COLO668 (cell line): ENCODE measurements at regions not wholly inside any gene's neighbourhood (a gene's known extent, or its start where the extent isn't known, plus 50 kb on each side); places are given as distances from the start of the nearest gene placed in this dataset.
A peak's percentile ranks its signal among the peaks of the same experiment; 100 is the strongest.

ENCODE experiments used
- DNase-seq: peaks from one replicate; lab custom pipeline; 2025; ENCODE audit not compliant: unreplicated experiment; lab: John Stamatoyannopoulos, UW

- DNase-seq = peak; percentile 15
Measured at GRCh38 chr1:209045331-209046057, 538.0 kb upstream of the CAMK1G start.

DNA sequence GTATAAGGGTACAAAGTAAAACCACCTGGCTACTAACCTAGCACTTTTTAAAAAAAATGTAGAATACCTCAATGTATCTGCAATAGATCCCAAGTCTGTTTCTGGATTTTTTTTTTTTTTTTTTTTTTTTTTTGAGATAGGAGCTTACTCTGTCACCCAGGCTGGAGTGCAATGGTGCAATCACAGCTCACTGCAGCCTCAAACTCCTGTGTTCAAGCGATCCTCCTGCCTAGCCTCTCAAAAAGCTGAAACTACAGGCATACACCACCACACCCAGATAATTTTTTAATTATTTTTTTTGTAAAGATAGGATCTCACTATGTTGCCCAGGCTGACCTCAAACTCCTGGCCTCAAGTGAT is 537.5 kb upstream of the CAMK1G start:
- DNase-seq = no peak

GRCh38 chr1:209046935-209047334 is 536.6 kb upstream of the CAMK1G start:
- no peak for DNase-seq

- DNase-seq = no peak
Measured at GRCh38 chr1:209048941-209049669, 534.4 kb upstream of the CAMK1G start.

DNA sequence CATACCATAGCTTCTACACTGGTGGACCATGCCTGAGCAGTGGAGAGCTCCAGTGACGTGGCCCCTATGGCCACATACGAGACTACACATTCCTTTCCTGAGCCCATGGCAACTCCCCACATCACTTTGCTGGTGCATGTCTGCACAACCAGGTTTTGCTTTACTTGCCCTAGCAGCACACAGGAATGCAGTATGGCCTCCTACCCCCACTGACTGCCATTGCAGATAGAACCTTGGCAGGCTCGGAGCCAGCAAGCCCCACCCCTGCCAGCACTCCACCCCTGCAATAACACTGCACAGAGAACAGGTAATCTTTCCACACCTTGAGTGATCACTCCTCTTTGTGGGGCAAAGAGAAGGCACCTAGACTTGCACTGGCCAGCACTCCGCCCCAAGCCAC is 531.9 kb upstream of the CAMK1G start:
- DNase-seq = no peak

DNA sequence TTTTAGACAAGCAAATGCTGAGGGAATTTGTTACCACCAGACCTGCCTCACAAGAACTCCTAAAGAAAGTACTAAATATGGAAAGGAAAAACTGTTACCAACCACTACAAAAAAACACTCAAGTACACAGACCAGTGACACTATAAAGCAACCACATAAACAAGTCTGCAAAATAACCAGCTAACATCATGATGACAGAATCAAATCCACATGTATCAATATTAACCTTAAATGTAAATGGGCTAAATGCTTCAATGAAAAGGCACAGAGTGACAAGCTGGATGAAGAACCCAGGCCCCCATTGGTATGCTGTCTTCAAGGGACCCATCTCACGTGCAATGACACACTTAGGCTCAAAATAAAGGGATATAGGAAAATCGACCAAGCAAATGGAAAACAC is 529.9 kb upstream of the CAMK1G start:
- DNase-seq = no peak

GRCh38 chr1:209057083-209057482 is 526.4 kb upstream of the CAMK1G start:
- DNase-seq = no peak

- DNase-seq = no peak
Measured at GRCh38 chr1:209057901-209058300, 525.6 kb upstream of the CAMK1G start.

- DNase-seq = no peak
Measured at GRCh38 chr1:209059376-209059775, 524.1 kb upstream of the CAMK1G start.

- DNase-seq = no peak
Measured at GRCh38 chr1:209059981-209060380, 523.5 kb upstream of the CAMK1G start.

DNA sequence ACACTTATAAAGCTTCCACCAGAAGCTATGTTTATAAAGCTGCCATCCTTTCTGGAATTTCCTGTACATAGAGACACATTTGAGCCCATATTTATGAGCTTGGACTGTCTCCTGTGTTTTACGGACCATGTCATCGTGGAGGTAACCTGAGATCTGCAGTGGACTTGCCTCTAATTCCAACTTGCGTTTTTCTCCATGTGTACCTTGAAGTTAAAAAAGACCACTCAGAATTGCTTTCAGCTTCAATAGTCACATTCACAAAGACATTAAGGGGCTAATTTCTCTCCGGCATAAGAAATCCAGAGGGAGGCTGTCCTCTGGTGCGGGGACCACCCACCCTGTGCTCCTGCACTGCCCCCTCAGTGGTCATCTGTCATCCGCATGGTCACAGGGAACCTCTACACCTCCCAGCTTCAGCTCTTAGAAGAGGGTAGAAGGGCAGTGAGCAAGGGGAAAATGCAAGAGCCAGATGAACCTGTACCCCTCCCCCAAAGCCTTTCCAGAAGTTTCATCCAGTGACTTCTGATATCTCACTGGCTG is 521.4 kb upstream of the CAMK1G start:
- DNase-seq = no peak

DNA sequence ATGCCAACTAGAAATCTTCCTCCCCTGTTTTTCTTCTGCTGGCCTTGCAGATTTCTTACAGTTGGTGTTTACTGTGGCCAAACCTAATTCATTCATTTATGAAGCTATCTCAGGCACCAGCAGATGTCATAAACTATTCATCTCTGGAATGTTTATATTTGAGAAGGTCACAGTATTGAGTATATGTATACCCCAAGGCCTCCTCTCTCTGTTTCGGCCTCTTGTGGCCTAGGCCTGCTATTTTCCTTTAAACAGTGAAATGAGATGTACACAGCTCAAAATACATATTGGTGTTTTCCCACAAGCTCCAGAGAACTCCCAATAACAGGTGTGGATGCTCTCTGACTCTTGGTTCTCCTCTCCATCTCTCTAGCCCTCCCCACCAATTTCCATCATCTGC is 520.7 kb upstream of the CAMK1G start:
- DNase-seq = no peak

- no peak for DNase-seq
Measured at GRCh38 chr1:209063767-209064659, 519.5 kb upstream of the CAMK1G start.

GRCh38 chr1:209064850-209065706 is 518.4 kb upstream of the CAMK1G start:
- DNase-seq = no peak

GRCh38 chr1:209072481-209072880 is 511.0 kb upstream of the CAMK1G start:
- DNase-seq = no peak

DNA sequence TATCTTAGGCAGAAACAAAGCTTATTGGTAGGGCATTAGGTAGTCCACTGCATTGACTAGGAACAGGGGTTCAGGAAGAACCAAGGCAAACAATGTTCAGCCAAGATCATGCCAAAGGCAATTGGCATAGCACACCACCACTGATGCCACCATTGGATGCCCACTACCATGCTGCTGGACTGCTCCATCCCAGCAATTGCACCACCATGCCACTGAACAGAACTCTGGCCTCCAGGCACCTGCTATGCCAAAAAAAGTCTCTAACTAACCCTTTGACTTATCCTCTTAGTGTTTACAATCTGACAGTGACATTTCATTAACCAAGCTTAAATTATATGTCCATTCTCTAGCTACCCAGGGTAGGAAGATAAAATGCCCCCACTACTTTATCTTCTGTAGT is 509.6 kb upstream of the CAMK1G start:
- no peak for DNase-seq

DNA sequence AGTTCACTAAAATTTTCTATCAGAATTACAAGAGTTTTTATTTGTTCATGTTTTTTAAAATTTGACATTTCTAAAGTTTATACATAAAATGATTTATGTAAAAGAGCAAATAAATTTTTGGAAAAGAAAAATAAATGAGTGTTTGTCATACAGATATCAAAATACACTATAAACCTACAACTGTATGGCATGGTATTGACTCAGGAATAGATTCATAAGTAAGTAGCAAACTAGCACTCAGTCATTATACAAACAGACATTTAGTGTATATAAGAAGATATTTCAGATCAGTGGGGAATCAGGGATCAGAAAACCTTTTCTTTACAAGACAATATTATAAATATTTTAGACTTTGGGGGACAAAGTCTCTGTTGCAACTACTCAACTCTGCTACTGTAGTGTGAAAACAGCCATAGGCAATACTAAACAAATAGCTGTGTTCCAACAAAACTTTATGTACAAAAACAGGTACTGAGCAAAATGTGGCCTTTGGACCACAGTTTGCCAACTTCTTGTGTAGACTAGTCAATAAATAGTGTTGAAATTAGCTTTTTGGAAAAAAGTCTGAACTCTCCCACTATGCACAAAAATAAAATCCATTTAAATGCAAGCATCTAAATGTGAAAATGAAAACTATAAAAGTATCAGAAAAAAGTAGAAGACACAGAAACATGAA is 508.8 kb upstream of the CAMK1G start:
- DNase-seq = no peak

DNA sequence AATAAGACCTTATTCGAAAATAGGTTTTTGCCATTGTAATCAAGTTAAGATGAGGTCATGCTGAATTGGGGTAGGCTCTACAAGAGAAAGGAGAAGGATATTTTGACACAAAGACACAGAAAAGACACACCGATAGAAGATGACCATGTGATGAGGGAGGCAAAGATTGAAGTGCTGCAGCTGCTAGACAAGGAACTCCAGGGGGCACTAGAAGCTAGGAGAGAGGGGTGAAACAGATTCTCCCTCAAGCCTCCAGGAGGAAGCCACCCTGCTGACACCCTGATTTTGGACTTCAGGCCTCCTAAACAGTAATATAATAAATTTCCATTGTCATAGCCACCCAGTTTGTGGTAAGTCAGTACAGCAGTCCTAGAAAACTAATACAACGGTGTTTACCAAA is 506.8 kb upstream of the CAMK1G start:
- no peak for DNase-seq

DNA sequence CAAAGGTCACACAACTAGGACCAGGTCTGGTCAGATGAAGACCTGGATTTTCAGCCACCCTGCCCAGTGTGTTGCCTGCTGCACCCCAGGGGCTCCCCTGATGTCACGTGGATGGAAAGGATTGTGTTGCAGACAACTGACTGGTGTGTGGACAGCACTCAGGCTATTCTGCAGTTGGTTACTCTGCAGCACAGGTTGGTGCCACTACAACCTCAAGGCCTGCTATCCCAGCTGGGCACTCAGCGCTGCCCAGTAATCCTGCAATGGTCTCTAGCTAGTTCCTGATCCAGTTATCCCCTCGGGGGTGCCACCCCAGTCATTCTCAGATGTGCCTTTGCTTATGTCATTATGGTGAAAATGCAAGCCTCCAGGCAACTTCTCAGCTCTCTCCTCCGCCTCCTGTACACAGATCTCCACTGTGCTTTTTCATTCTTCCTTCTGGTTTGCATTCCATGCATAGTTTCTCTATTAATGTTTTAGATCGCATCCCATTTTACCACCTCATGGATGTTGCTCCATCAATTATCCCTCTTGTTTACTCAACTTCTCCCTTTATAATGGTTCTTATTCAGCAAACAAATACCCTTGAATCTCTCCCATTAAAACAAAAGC is 503.2 kb upstream of the CAMK1G start:
- no peak for DNase-seq
